Muscle layer of colon (tissue), 2 donors: ENCODE measurements at regions not wholly inside any gene's neighbourhood (a gene's known extent, or its start where the extent isn't known, plus 50 kb on each side); places are given as distances from the start of the nearest gene placed in this dataset.

Source experiments
- H3K27ac ChIP-seq: one replicate; pipeline ENCODE4 v1.7.0; 2013; ENCODE audit warnings: low read depth, mild to moderate bottlenecking, low read length, moderate library complexity
- H3K27me3 ChIP-seq, 2 donors: one replicate each; pipeline ENCODE4 v1.7.0; 2013; ENCODE audit warnings: low read length in 2 of 2, mild to moderate bottlenecking in 2 of 2; ENCODE audit not compliant: insufficient read depth in 2 of 2, control insufficient read depth in 1 of 2
- H3K36me3 ChIP-seq: one replicate; pipeline ENCODE4 v1.7.0; 2013; ENCODE audit warnings: mild to moderate bottlenecking, low read length; ENCODE audit not compliant: insufficient read depth
- H3K4me1 ChIP-seq: one replicate; pipeline ENCODE4 v1.7.0; 2013; ENCODE audit warnings: mild to moderate bottlenecking, low read length; ENCODE audit not compliant: insufficient read depth
- H3K4me3 ChIP-seq, 2 donors: one replicate each; pipeline ENCODE4 v1.7.0; 2013; ENCODE audit warnings: low read length in 2 of 2, low read depth in 1 of 2, mild to moderate bottlenecking in 1 of 2, moderate library complexity in 1 of 2
- H3K9ac ChIP-seq: one replicate; pipeline ENCODE4 v1.7.0; 2013; ENCODE audit warnings: low read length
- H3K9me3 ChIP-seq: one replicate; pipeline ENCODE4 v1.7.0; 2013; ENCODE audit warnings: mild to moderate bottlenecking, low read length
- donor health status: abdominal sarcoma.
- donor health status: Adenocarcinoma of cecum.

DNA sequence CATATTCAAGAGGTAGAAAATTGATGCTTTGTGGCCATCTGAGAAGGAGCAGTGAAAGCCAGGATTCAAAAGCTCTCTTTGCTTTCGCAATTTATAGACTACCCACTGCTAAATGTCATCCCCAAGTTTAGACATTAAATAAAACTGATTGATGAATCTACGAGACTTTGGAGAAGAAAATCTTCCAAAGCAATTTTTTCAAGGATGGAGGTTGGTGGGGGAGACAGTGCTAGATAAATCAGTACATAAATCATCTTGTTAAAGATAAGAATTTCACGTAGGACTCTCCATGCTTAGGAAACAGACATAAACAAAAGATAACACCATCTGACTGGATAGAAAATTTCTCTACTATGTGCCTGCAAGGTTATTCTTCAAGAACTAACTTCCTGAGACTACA, 147.6 kb upstream of the TIAM1 start:
- no peaks in the 10 kb centered on the region for H3K4me1 ChIP-seq
- no peak overlapping the region for H3K27ac ChIP-seq
- H3K9ac ChIP-seq = no peak overlapping the region
- no peaks in the 10 kb centered on the region for H3K36me3 ChIP-seq
- no peaks in the 10 kb centered on the region for H3K9me3 ChIP-seq
- no peak overlapping the region for H3K4me3 ChIP-seq
- no peaks in the 10 kb centered on the region for H3K27me3 ChIP-seq

DNA sequence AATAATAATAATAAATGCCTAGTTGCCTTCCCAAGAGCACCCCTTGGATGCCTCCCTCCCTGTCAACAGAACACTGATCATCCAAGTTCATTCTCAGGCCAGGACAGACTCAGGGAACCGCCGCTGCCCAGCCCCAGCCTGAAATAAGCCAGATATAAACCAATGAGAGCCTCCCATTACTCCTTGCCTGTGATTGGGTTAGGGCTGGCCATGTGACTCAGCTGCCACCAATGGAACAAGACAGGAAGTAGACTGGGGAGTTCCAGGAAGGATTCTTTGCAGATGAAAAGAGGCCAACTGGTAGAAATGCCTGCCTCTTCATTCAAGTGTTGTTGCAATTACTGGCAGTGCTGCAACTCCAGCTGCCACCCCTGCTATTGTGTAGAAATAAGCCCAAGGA, 146.4 kb upstream of the TIAM1 start:
- Histone ChIP-seq H3K4me1 (no peaks in the 10 kb centered on the region), H3K27ac (no peak overlapping the region), H3K36me3 (no peaks in the 10 kb centered on the region), H3K9me3 (no peaks in the 10 kb centered on the region), H3K27me3 (no peaks in the 10 kb centered on the region), H3K9ac (no peak overlapping the region), H3K4me3 (no peak overlapping the region)

DNA sequence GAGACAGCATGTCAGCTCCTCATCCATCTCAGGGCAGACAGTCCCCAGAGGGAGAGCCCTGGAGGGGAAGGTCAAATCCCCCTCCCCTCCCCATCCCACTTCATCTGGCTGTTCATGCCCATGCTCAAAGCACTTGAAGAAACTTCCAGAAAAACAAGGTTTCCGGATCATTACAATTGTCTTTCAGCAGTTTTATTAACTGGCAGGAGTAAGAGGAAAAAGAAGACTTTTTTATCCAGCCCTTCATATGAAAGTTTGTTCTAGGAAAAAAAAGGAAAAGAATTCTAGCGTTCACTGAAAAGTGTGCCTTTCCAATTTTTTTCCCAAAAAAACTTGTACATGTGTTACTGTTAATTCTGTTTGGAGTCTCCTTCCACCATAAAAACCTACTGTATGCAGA, 145.7 kb upstream of the TIAM1 start:
- H3K36me3 ChIP-seq = no peaks in the 10 kb centered on the region
- no peak overlapping the region for H3K9ac ChIP-seq
- H3K27me3 ChIP-seq = no peaks in the 10 kb centered on the region
- no peaks in the 10 kb centered on the region for H3K9me3 ChIP-seq
- H3K27ac ChIP-seq = no peak overlapping the region
- H3K4me3 ChIP-seq = no peak overlapping the region
- no peaks in the 10 kb centered on the region for H3K4me1 ChIP-seq

DNA sequence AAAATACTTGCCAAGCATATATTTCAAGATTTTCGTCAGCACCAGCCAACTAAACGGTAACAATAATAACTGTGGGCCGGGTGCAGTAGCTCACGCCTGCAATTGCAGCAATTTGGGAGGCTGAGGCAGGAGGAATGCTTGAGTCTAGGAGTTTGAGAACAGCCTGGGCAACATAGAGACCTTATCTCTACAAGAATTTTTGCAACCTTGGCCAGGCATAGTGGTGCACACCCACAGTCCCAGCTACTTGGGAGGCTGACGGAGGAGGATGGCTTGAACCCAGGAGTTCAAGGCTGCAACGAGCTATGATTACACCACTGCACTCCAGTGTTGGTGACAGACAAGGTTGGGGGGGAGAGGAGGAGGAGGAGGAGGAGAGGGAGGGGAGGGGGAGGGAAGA, 145.0 kb upstream of the TIAM1 start:
- Histone ChIP-seq H3K9me3 (no peaks in the 10 kb centered on the region), H3K4me1 (no peaks in the 10 kb centered on the region), H3K27ac (no peak overlapping the region), H3K9ac (no peak overlapping the region), H3K4me3 (no peak overlapping the region), H3K36me3 (no peaks in the 10 kb centered on the region), H3K27me3 (no peaks in the 10 kb centered on the region)

DNA sequence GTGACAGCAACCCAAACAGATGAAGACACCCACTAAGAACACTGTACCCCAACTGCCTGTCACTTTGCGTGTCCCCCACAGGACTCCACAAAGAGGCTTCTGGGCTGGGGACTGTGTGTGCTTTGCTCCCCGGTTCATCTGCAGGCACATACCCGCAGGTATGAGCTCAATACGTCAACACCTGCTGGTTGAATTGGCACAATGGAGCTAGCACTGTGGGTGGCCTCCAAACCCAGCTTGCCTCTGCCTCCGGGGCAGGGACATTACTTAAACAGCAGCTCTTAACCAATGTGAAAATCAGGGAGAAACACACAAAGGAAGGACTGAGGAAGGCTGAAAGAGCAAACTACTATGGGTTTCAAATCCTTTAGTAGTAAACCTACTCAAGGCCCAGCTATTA, 140.2 kb upstream of the TIAM1 start:
- H3K27ac ChIP-seq = no peak overlapping the region
- no peak overlapping the region for H3K4me3 ChIP-seq
- H3K27me3 ChIP-seq = no peaks in the 10 kb centered on the region
- H3K9me3 ChIP-seq = peaks cover 4% of the 10 kb centered on the region
- H3K9ac ChIP-seq = no peak overlapping the region
- no peaks in the 10 kb centered on the region for H3K4me1 ChIP-seq
- no peaks in the 10 kb centered on the region for H3K36me3 ChIP-seq

DNA sequence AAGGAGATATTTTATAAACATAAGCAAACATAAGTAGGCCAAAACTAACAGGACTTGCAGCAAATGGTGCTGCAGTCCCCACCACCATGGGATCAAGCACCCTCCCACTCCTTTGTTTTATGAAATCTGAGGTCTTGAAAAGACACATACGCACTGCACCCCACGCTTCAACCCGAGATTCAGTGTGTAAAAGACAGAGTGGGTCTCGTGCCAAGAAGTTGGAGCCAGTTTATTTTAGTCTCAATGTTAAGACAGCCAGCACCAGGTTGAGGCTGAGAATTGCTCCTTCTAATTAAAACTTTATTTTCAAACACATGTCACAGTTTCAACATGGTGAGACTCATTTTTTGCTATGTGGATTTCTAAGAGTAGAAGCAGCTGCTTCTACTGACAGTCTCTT, 139.1 kb upstream of the TIAM1 start:
- no peaks in the 10 kb centered on the region for H3K36me3 ChIP-seq
- no peaks in the 10 kb centered on the region for H3K27me3 ChIP-seq
- H3K9ac ChIP-seq = no peak overlapping the region
- no peak overlapping the region for H3K4me3 ChIP-seq
- H3K9me3 ChIP-seq = peaks cover 4% of the 10 kb centered on the region
- no peaks in the 10 kb centered on the region for H3K4me1 ChIP-seq
- no peak overlapping the region for H3K27ac ChIP-seq

DNA sequence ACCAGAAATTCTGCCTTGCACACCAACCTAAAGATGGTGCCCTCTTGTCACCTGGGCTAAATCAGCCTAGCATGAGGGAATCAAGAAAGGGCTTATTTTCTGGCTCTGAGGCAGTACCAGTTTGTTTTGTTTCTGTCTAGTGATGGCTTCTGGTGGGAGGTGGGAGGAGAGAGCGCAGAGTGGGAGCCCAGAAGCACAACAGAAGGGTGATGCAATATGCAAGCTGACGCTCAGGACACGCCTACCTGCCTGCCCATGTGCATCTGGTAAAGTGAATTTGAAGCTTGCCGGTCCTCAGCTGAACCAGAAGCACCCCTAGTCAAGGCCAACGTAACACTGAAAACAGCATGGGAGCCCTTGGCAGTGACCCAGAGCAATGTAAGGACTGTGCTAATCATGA, 138.4 kb upstream of the TIAM1 start:
- Histone ChIP-seq H3K27me3 (no peaks in the 10 kb centered on the region), H3K4me1 (no peaks in the 10 kb centered on the region), H3K27ac (no peak overlapping the region), H3K9ac (no peak overlapping the region), H3K4me3 (no peak overlapping the region), H3K36me3 (no peaks in the 10 kb centered on the region), H3K9me3 (peaks cover 4% of the 10 kb centered on the region)

DNA sequence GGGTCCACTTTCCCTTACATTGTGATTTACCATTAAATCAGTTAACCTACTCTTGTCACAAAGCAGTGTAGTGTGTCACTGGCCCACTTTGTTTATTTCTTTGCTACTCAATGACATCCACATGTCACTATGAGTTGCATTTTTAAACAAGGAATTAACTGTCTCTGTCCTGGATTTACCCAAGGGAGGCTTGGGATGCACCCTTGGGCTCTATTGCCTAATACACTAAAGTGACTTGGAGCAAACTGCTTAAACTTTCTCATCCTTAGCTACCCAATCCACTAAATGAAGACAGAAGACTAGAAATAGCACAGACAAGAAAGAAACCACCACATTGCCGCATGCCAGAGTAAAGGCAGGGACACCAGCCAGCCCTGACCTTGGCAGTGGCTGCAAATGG, 136.2 kb upstream of the TIAM1 start:
- Histone ChIP-seq H3K27me3 (no peaks in the 10 kb centered on the region), H3K4me1 (no peaks in the 10 kb centered on the region), H3K9me3 (peaks cover 4% of the 10 kb centered on the region), H3K36me3 (no peaks in the 10 kb centered on the region), H3K4me3 (no peak overlapping the region), H3K27ac (no peak overlapping the region), H3K9ac (no peak overlapping the region)

DNA sequence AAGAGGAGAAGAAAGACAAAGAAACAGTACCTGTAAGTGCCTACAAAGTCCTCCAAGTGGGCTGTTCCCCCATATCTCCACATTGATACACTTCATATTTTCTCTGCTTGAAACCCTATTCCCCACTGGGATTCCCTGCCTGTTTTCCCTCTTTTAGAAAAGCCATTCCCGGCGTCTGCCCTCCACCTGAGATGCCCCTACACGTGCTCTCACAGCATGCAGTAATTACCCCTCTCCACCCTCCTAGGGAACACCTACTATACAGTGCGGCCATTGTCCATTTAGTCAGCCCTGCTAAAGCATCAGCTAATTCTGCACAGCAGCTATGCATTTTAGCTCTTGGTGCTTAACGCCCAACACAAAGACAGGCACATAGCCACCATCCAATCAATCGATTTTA, 135.7 kb upstream of the TIAM1 start:
- H3K27me3 ChIP-seq = no peaks in the 10 kb centered on the region
- peaks cover 4% of the 10 kb centered on the region for H3K9me3 ChIP-seq

DNA sequence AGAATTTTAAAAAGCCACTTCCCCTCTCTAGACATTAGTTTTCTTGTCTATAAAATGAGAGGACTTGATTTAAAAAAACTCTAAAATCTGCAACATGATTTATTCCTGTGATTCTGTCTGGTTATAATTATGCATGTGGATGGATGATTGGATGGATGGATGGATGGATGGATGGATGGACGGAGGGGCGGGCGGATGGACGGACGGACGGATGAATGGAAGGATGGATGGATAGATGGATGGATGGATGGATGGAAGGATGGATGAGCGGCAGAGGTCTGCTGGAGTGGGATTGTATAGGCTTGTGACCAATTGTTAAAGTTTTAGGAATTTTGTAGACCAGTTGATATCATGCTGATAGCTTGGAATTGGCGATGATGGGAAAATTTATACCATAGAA, 135.2 kb upstream of the TIAM1 start:
- H3K27me3 ChIP-seq = no peaks in the 10 kb centered on the region
- no peak overlapping the region for H3K4me3 ChIP-seq
- no peak overlapping the region for H3K9ac ChIP-seq
- no peaks in the 10 kb centered on the region for H3K36me3 ChIP-seq
- H3K27ac ChIP-seq = no peak overlapping the region
- H3K9me3 ChIP-seq = peaks cover 4% of the 10 kb centered on the region
- H3K4me1 ChIP-seq = no peaks in the 10 kb centered on the region

More for the DNA sequence above, 135.7 kb upstream of the TIAM1 start:
- Histone ChIP-seq H3K27ac (no peak overlapping the region), H3K4me3 (no peak overlapping the region), H3K4me1 (no peaks in the 10 kb centered on the region), H3K9ac (no peak overlapping the region), H3K36me3 (no peaks in the 10 kb centered on the region)

DNA sequence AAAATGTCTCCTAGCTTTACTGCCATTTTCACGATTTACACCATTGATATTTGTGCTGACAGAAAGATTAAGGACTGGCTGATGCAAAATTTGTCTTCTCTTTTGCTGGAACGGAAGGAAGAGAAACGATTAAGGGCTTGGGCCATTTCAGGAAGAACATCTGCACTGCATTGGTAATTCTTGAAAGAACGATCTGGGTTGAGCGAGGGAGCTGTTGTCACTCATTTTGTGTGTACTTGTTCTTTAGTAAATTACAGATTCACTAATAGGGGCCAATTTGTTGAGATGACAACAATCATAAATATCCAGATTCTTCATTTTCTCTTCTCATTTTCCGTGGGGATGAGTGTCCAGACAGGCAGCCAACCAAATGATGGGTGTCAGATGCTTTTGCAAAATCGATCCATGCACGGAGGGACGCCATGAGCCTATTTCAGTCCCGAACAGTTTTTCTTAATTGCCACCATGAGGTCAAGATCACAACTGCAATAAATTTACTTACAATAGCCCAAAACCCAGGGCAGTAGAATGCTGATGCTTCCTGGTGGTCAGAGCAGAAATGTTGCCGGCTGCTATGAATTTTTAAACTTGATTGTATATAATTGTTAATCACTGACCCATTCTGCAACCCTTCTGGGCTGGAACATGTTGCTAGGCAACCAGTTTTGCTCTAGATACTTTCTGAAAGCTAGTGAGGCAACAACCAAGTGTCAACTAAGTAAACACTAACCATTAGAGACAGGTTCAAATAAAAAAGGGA, 132.4 kb upstream of the TIAM1 start:
- Histone ChIP-seq H3K4me3 (no peak overlapping the region), H3K27me3 (no peaks in the 10 kb centered on the region), H3K27ac (no peak overlapping the region)

DNA sequence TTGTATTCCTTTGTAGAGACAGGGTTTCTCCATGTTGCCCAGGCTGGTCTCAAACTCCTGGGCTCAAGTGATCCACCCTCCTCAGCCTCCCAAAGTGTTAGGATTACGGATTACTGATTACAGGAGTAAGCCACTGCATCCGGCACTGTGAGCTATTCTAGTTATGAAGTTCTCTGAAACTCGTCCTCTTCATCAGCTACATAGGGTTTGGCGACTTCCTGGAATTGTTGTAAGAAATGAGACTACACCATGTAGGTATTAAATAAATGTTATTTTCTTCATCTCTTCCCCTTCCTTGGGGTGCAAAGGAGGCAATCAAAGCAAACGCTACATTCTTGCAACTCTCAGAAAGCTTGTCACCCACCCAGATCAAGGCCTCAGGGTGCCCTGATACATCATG, 131.2 kb upstream of the TIAM1 start:
- no peaks in the 10 kb centered on the region for H3K4me1 ChIP-seq
- H3K9ac ChIP-seq = no peak overlapping the region
- H3K27ac ChIP-seq = no peak overlapping the region
- H3K27me3 ChIP-seq = no peaks in the 10 kb centered on the region
- H3K4me3 ChIP-seq = no peak overlapping the region
- no peaks in the 10 kb centered on the region for H3K36me3 ChIP-seq
- H3K9me3 ChIP-seq = peaks cover under 1% of the 10 kb centered on the region

More for the DNA sequence above, 132.4 kb upstream of the TIAM1 start:
- Histone ChIP-seq H3K9me3 (peaks cover 4% of the 10 kb centered on the region), H3K9ac (no peak overlapping the region), H3K4me1 (no peaks in the 10 kb centered on the region), H3K36me3 (no peaks in the 10 kb centered on the region)
